GM19043 (cell line): ENCODE measurements at regions not wholly inside any gene's neighbourhood (a gene's known extent, or its start where the extent isn't known, plus 50 kb on each side); places are given as distances from the start of the nearest gene placed in this dataset.
A peak's percentile ranks its signal among the peaks of the same experiment; 100 is the strongest.

Experiments
- ATAC-seq: cut with Tn5 transposase; IDR thresholded peaks from one replicate; pipeline ENCODE4 v1.9.1; 2021; ENCODE audit warnings: low read depth; ENCODE audit not compliant: unreplicated experiment

- ATAC-seq, result no peak
These were observed 139.2 kb downstream of the LINC00632 start for GRCh38 chrX:140848800-140849199.

DNA sequence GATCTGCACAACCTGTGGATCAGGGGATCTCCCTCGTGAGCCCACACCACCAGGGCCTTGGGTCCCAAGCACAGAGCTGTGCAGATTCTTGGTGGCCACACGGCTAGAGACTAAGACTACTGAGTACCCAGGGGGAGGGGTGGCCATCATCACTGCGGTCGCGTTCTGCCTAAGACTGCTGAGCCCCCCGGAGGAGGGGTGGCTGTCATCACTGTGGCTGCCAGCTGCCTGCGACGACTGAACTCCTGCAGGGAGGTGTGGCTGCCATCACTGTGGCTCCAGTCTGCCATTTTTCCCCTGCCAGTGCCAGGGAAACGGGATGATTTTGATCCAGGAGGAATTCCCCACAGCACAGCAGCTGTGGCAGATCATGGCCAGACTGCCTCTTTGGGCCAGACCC lies 141.7 kb upstream of the SPANXB1 start:
- ATAC-seq, result no peak

DNA sequence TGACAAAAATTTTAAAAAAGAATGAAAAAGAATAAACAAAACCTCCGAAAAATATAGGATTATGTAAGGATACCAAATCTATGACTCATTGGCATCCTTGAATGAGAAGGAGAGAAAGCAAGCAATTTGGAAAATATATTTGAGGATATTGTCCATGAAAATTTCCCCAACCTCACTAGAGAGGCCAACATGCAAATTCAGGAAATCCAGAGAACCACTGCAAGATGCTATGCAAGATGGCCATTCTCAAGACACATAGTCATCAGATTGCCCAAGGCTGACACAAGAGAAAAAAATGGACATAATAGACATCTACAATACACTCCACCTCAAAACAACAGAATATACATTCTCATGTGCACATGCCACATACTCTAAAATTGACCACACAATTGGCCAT lies 135.9 kb upstream of the SPANXB1 start:
- no peak for ATAC-seq

GRCh38 chrX:140912606-140913005 lies 89.8 kb upstream of the SPANXB1 start:
- no peak for ATAC-seq

GRCh38 chrX:140913802-140914501 lies 88.4 kb upstream of the SPANXB1 start:
- no peak for ATAC-seq

DNA sequence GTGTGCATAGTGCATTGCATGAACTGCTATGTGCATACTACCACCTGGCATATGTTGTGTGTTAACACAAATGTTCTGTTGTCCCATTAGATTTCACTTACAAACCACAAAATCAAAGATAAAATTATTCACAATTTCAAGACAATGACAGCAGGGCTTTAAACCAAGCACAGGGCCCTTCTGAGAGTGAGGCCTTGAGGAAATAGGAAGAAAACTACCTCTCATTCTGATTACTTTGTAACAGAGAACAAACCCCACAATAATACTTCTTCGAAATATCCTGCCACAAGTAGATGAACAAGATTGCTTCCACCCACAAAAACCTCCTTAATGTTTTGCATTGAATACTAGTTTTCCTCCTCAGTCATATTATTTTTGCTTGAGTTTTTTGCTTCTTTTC lies 85.5 kb upstream of the SPANXB1 start:
- no peak for ATAC-seq

DNA sequence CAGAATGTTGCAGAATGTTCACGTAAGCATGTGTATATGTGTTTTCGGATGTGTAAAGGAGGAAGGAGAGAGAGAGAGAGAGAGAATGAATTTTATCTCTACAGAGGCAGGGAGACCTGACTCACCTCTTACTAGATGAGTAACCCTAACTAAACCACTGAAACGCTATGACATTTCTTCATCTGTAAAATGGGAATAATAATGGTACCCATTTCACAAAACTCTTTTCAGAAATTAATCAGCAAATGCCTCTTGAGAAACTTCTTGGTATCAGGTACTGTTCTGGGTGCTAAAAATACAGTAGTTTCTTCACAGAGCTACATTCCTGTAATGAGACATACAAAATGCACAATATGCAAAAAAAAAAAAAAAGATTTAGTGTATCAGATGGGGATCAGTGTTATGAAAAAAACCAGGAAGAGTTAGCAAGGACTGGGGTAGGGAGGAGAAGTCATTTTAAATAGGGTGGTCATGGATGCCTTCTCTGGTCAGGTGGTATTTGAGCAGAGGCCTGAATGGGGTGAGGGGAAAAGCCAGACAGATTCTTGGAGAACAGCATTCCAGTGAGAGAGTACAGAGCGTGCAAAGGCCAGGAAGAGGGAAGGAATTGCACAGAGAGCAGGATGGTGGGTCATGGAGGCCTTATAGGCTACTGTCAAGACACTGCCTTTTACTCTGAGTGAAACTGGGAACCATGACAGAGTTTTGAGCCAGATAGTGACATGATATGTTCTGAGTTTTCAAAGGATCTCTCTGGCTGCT lies 84.9 kb upstream of the SPANXB1 start:
- ATAC-seq, result no peak

GRCh38 chrX:140918398-140919038 lies 83.9 kb upstream of the SPANXB1 start:
- ATAC-seq, result peak; percentile 83

DNA sequence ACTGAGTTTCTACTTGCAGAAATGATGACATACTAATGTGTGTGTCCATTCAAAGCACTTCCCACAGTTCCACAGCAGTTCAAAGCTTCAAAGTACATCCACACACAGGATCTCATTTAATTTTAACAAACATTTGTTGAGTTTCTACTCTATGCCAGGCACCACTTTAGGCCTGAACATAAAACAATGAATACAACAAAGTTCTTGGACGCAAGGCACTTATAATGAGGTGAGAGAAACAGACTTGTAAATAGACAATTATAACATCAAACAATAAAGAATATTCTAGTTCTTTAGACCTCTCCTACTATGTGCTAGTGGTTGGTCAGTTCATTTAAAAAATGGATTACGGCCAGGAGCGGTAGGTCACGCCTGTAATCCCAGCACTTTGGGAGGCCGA lies 82.0 kb upstream of the SPANXB1 start:
- no peak for ATAC-seq

DNA sequence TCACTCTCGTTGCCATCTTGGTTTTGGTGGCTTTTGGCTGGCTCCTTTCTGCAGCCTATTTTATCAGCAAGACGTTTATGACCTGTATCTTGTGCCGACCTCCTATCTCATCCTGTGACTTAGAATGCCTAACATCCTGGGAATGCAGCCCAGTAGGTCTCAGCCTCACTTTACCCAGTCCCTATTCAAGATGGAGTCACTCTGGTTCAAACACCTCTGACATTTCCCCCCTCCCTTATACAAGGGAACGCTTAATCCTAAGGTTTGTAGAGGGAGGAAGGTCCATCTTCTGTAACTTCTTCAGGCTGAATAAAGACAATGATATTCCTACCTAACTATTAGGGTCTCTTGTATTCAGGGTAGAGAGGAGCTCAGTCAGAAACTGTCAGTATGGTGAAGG lies 79.3 kb upstream of the SPANXB1 start:
- ATAC-seq, result no peak

- no peak for ATAC-seq
These were observed 73.7 kb upstream of the SPANXB1 start for GRCh38 chrX:140928739-140929138.

- no peak for ATAC-seq
These were observed 69.4 kb upstream of the SPANXB1 start for GRCh38 chrX:140933016-140933415.

DNA sequence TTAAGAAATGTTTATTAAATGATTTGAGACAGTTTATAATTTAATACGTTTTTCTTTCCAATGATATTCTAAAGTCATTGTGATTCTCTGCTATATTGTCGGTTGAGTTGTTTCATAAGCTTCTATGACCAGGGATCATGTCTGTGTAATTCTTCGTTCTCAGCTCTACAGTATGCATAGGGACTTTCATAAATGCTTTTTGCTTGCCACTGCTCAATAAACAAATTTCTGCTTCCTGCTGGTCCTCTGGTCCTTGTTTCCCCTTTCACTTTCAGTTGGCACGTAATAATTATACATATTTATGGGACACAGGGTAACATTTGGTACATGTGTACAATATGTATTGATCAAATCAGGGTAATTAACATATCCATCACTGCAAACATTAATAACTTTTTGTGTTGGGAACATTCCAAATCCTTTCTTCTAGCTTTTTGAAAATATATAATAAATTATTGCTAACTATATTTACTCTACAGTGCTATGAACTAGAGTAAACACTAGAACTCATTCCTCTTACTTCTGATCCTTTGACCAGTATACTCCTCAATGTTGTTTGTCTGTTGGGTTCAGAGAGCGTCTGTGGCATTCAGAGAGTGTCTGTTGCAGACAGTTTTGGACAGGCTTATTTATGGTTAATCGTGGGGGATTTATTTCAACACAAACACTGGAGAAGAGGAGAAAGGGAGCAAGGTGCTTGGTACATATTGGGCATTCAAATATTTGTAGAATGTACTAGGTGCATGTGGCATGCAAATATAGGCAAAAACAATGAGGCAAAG lies 68.3 kb upstream of the SPANXB1 start:
- no peak for ATAC-seq

GRCh38 chrX:140943513-140943912 lies 58.9 kb upstream of the SPANXB1 start:
- ATAC-seq, result no peak

DNA sequence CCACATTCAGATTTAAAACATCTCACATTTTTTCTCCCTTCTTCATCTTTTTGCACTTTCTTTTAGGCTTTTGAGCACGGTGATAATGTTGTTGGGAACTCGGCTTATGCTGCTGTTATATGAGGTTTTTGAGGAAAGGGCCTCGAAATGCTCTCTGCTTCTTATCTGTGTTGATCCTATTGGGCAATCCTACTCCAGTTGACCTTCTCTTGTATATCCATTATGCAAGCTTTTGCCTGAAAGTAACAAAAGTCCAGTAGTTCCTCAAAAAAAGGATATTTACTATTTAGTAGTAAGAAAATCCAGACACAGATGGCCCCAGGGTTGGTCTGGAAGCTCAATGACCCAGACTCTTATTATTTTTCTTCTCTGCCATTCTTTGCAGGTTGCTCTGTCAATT lies 57.7 kb upstream of the SPANXB1 start:
- no peak for ATAC-seq

- no peak for ATAC-seq
These were observed 53.6 kb upstream of the SPANXB1 start for GRCh38 chrX:140948827-140949226.

DNA sequence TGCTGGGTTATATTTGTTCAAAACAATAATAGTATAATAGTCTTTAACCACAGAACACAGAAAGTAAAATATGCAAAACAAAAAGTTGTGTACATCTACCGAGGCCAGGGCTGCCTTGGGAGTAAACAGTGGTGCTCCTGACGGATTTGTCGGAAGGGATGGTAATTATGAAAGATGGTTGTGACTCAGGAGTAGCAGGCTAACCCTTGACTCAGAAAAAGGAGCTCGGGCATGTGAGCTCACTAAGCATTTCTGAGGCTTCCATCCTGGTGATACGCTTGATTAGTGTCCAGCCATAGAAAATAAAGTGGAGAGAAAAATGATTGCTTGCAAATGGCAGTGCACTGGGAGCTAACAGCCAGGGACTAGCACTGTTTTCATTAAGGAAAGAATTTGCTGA lies 53.2 kb upstream of the SPANXB1 start:
- no peak for ATAC-seq
